Stimulated activated naive CD4-positive, alpha-beta T cell treated with Interleukin-2 at 50 U/mL for 16 hours (primary cell): ENCODE measurements at regions not wholly inside any gene's neighbourhood (a gene's known extent, or its start where the extent isn't known, plus 50 kb on each side); places are given as distances from the start of the nearest gene placed in this dataset.
"Not testable (repeated sequence)": the region's sequence is repeated elsewhere in the genome, so short reads cannot be mapped to it uniquely, and the experiment has no call there.

Experiments used
- DNase-seq: peaks from one replicate; lab custom pipeline; 2025; lab: John Stamatoyannopoulos, UW

DNA sequence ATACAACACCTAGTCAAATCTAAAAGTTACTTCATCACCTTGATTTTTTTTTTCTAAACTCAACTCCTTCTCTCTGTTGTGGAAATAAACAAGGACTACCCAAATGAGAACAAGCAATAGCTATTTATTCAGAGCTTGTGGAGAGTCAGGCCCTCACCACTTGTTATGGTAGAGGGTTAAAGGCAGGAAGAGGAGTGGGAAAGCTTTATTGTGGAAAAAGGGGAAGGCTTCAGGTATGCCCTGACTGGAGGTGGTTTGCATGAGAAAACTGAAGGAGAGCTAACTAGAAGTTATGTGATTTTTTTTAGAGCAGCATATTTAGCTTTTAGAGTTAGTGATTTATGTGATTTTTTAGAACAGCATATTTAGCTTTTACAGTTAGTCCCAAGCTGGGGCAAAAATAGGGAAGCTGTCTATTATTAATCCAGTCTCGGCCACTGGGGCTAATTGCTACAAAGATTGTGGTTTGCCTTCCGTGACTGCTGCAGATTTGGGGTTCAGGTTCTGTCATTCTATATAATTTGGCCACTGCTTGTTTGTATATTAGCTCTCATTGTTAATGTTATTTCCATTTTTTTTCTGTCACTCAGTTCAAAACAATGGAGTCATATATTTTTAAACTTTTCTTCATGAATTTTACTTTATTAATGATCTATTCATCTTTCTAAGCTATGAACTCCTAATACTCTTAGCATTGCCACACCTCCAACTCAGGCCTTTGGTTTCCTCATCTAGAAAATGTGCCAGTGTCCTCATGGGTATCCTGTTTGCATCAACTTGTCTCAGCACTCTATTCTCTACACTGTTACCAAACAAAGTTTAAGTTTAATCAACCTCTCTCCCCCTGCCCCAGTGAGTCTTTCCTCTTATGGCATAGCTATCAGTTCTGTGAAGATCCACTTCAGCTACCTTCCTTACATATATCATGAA lies 713.0 kb downstream of the BRINP3 start:
- no peak for DNase-seq

DNA sequence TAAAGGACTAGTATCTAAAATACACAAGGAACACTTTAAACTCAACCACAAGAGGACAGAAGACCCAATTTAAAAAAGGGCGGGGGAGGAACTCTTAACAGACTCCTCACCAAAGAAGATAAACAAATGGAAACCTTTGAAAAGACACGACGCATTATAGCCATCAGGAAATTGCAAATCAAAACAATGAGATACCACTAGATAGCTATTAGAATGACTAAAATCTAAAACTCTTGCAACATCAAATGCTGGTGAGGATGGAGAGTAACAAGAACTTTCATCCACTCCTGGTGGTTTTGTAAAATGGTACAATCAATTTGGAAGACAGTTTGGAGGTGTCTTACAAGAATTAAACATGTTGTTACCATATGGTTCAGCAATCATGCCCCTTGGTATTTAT lies 708.2 kb downstream of the BRINP3 start:
- DNase-seq: no peak

DNA sequence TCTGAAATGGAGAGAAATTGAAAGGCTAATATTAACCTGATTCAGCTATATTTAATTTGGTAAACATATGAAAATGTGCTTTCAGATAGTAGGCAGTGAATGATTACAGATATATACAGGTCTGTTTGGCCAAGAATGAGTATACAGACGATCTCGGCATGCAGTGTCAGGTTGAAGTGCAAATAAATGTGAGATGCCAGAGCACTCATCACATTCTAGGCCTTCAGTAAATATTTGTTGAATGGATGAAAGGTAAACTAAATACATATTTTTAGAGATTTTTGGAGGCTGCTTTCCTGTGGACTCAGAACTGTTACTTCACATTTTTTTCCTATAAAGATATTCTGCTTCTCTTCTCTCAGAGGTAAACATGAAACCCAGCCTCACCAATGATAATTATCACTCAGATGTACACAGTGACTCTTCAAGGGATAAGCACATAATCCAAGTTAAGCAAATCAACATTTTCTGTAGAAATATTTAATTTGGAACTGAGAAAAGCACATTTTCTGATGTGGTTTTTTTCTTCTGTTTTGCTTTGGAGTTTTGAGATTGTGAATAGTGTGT lies 702.9 kb downstream of the BRINP3 start:
- no peak for DNase-seq

DNA sequence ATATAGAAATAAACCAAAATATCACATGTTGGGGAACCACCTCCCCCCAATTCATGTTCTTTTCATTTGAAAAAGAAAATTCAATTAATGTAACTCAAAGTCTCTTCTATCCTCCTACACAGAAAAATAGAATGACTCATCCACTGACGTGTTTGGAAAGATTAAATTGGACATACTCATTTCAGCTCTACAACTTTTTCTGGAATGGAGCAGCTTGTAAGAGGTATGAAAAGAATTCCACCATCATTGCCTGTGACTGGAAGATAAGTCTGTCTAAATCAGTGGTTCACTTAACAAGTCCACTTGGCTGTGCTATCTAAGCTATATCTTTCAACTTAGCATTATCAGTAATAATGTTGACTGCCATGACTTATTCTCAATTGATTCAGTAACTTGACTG lies 702.3 kb downstream of the BRINP3 start:
- DNase-seq: no peak

DNA sequence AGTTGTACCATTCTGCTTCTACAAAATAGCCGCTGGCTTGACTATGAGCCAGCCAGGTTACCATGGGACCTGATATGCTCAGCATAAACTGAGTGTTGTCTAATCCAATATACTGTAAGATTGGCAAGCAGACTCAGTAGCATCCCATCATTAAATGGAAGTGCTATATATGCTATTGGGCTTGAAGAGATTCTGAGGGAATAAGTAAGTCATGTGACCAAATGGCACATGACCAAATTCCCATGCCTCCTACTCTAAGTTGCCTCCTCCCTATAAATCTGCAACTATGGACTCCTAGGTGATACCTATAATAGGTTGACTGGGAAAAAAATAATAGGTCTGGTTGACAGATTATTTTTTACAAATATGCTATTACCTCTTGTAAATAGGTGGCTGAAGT lies 698.6 kb downstream of the BRINP3 start:
- no peak for DNase-seq

DNA sequence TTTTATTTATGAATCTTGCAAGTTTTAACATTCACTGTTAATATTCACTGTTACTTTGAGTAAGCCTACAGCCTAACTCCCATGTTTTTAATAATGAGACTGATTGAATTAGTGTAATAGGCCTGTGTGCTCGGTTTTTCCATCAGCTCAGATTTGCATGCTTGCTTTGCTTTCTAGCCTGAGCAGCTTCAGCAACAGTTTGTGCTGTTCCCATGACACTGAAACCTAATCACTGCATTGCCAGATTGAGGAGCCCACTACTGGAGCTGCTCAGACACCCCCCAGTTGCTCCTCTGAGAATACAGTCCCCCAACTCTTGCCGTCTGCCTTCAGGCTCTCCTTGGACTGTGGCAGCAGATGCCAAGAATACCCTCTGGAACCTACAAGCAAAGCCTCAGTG lies 695.4 kb downstream of the BRINP3 start:
- no peak for DNase-seq

DNA sequence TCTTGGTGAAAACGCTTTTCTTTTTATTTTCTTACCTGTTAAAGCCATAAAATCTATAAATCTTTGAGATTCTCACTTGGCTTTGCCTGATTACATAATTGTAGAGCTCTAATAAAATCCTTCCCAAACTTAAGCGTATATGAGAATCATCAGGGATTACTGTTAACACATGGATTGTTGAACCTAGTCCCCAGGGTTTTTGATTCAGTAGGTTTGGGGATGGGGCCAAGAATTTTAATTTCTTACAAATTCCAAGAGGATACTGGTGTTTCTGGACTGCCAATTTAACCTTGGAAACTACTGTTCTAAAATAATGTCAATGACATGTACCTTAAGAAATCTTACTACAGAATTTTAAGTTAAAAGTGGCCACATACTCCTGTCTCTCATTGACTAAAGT lies 694.2 kb downstream of the BRINP3 start:
- DNase-seq: no peak

DNA sequence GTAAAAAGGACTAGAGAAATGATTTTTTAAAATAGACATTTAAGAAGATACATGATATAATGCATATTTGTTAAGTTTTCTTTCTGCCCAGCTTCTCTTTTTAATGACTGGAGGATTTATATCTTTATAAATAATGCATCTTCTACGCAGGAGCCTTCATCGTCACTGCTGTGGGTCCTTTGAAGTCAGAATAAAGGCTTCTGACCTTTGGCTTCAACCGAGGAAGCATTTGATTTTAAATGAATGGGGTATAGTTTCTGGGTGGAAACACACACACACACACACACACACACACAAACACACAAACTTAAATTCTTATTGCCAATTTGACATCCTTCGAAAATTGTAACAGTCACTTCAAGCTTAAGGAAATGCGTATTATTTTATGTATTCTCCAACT lies 690.9 kb downstream of the BRINP3 start:
- DNase-seq: no peak

DNA sequence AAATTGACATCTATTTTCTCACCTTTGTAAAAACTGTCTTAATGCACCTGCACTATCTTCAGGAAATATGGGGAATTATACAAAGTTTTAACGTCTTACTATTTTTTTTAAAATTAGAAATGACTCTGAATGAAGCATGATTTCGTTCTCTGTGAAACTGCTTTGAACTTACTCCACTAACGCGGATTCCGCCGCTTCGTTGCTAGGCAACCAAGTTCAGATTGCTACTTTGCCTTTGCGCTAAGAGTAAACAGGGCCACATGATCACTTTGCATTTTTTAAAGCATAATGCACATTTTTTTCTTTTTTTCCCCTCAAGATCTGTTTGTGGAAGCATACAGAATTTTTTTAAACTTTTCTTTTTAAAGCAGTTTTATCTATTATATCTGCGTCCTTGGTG lies 690.5 kb downstream of the BRINP3 start:
- DNase-seq: no peak

DNA sequence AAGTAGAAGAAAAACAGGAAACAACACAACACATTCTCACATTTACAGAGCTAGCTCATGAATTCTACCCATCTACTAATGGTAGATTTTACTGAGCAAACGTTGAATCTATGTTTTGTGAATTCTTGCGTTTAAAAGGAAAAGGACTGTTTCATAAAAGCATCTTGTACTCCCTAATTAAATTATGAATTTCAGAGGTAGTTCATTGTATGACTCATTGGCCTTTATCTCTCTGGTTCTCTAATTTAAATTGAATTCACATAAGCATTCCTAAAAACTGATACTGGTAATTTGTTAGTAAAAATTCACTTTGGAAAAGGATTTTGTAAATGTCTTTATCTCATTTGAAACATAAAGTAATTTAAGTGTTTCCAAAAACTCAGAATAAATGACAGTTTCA lies 687.3 kb downstream of the BRINP3 start:
- DNase-seq: no peak

DNA sequence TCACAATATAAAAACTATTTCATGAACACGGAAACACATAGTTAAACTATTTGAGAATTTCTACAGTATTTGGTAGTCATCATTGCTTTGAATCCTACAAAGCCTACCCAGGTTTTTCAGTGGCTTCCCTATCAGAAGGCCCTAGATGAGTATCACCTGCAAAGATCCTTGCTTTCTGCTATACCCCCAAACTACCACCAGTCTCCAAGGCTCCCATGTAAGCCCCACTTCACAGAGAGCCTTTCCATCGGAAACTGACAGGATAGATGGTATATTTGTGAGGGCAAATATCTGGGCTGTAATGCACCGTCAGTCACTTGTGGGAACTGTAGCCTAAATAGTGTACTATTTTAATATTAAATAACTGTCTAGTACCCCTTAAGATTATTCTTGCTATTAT lies 674.3 kb downstream of the BRINP3 start:
- DNase-seq: no peak

DNA sequence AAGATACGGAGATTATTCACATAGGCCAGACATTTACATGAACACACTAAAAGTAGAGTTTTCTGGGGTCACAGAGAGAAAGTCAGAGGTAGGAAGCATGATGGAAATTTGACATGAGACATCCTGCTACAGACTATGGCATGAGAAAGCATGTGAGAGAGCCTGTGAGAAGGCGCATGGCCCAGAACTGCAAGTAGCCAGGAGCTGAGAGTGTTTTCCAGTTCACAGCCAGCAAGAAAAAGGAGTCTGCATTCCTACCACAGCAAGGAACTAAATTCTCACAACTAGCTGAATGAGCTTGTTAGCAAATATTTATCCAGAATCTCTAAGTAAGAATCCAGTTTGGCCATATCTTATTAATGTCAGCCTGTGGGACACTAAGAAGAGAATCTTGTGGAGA lies 673.3 kb downstream of the BRINP3 start:
- DNase-seq: no peak

DNA sequence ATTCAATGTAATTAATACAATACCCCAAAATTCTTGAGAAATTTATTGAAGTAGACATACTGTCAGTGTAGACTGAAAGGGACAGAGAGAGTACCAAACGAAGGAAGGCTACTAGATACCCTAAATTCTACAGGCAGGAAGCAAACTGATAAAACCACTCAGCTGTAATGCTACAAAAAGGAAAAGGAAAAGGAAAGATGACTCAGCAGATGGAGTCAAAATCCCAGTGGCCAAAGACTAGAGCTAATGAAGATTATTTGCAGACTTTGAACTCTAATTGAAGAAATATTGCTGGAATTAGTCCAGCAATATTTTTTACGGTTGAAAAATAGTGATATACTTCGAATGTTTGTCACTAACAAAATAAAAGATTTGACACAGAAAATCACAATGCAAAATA lies 671.9 kb downstream of the BRINP3 start:
- DNase-seq: no peak

DNA sequence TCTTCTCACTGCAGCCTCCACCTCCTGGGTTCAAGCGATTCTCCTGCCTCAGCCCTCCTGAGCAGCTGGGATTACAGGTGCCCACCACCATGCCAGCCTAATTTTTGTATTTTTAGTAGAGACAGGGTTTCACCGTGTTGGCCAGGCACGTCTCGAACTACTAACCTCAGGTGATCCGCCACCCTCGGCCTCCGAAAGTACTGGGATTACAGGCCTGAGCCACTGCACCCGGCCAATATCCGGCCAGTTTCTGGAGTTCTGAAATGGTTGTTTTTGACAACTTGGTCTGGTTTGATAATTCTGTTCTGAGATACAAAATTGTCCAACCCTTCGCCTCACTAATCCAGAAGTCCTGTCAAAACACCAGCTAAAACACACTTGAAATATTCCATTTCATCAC lies 667.0 kb downstream of the BRINP3 start:
- not testable (repeated sequence) for DNase-seq

DNA sequence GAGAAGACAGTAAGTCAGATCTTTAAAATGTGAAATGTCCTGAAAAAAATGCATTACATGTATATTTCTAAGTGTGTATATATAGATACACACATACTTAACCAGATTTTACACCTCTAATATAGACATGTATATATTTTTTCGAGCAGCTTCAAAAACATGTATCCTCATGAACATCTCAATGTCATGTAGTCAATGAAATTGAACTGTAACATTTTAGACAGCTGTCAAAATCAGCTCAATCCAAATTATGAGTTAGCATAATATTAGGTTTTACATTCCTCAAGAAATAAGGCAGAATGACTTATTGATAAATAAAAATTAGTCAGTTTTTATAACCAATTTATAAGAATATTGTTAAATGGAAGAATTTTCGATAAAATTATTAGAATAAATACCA lies 665.7 kb downstream of the BRINP3 start:
- DNase-seq: no peak

DNA sequence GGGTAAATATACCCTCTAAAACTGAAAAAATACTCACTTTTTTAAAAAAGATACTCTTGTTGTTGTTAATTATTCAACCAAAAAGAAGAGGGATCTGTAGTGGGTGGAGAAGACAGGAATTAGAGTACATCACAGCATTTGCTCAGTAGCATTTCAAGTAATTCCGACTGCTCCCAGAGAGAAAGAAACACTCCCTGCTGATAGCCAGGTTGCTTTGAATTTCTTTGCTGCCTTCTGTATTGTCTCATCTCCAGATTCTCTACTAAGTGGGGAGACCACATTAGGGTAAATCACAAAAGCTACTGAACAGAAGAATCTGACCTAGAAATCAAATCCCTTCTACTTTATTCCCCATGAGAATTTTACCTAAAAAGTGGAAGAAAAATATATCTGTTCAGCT lies 661.1 kb downstream of the BRINP3 start:
- DNase-seq: no peak

DNA sequence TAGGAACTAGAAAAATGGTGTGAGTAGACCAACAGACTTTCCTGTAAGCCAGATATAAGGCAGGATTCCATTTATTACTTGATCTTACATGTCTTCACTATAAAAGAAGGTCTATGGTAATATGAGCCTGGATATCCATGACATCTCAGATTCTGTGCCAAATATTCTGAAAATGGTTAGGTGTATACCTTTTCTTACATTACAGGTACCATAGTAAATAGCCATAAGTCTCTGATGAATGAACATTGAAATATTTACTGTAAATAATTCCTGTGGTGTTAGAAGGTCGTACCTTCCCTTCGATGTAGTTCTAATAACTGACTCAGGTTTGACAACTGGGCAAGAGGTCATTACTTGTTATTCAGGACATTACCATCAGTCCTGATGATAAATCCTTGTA lies 657.9 kb downstream of the BRINP3 start:
- no peak for DNase-seq

DNA sequence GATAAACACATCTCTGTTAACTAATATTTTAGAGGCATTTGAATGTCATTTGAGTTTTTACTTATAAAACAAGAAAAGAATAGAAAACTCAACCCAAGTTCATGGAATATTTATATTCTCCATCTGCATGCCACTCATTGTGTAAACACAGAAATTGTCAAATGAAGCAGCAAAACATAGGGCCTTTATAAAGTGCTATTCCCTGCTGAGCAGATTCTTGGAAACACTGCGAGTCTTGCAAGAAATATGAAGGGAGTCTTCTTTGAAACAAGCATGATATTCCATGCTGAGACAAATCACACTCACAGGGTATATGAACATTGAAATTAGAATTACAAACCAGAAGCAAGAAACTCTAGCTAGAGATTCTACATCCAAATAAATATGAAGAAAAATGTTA lies 655.8 kb downstream of the BRINP3 start:
- no peak for DNase-seq

DNA sequence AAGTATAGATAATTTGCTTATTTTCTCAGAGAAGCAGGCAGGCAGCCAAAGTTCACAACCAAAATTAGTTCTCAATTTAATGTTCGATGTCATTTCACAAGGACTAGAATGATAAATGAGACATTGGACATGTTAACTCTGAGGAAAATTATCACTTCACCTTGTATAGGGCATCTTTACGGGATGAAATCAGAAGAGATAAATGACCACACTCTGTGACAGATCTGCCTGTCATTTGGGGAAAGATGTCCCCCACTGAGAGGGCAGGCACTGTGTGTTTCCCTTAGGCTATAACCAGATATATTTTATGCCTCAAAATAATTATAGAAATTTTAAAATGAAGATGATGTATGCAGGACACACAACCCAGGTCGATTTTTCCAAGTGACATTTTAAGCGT lies 642.9 kb downstream of the BRINP3 start:
- no peak for DNase-seq

DNA sequence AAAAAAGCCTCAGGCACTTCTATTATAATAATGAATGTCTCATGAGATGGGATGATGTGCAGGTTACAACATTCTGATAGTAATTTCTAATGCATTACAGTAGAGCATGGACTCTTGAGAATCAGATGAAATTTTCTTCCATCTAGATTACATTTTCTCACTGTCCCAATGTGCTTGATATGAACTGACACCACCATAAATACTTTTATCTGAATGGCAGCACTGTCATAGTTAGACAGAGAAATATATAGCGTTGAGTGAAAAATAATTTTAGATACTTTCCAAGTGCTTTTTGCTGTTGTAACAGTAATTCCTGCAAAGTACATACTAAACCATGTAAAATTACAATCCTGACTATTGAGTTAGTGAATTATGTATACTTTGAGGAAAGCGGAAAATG lies 630.1 kb downstream of the BRINP3 start:
- no peak for DNase-seq

DNA sequence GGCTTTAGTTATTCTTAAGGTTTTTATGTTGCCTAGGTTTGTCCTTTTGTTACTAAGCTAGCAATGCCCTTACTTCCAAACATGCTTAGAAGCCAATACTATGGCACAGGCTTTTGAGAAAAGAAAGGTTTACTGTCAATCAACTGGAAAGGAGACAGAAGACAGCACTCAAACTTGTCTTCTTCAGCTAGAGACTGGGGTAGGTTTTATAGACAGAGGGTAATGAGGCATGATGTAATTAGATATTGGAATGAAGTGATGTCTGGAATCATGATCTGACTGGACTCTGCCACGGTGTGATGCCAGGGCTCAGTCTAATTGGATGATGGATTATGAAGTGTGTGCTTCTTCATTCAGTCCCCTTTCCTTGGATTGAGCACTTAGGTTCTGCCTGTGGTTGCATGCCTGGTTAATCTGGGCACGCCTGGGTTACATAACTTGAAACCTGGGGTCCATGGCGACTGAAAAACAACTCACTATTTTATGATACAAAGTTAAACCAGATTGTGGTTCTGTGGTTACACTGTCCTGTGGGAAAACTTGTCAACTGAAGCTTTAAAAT lies 625.8 kb downstream of the BRINP3 start:
- no peak for DNase-seq

DNA sequence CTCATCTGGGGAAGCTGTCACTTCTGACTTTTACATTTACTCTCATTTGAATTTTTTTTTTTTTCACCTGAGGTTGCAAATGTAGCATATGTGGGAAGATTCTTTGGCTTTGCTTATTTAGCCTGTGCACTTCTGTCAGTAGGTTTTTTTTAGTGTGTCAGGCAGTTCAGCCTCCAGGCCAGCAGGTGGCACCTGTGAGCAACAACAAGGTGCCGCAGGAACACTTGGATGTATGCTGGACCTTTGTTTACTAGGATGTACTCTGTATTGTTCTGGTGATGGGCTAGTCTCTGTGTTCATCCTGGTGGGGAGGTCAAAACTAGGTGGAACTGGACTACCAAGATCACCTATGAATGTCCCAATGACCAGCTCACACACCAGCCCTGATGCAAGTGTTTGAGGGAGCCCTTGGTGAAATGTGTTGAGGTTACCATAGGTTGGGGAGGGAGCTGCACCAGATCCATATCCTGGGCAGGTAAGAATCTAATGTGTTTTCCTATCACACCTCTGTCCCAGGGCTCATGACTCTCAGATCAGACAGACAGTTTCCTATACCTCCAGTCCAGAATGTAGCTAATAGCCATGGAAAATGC lies 618.2 kb downstream of the BRINP3 start:
- no peak for DNase-seq

DNA sequence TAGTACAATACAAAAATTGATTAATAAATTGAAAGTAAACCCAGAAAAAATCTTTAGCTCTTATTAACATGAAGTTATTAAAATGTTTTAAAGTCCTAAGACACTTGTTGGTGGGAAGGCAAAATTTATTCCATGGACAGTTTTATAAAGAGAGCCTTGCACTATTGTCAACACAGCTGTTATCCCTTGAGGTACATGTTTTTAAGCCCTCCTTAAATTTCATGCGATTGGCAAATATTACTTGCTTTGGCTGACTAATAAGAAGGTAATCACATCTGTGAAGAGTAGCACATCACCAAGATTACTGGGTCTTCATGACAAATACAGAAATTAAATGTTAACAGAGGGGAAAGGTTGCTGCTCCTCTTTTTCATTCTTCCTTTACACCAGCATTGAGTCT lies 611.1 kb downstream of the BRINP3 start:
- DNase-seq: no peak
